Panc1 (cell line): ENCODE measurements at regions not wholly inside any gene's neighbourhood (a gene's known extent, or its start where the extent isn't known, plus 50 kb on each side); places are given as distances from the start of the nearest gene placed in this dataset.

Experiments used
- ATAC-seq: fragments of 200-7000 bp; cut with Tn5 transposase; 2 replicates; pipeline ENCODE4 v1.9.1; 2020; ENCODE audit warnings: mild to moderate bottlenecking, moderate library complexity
- BruUV-seq: library from RNA; stranded (reverse); fragments of 400-500 nt; replicated peaks from 2 replicates; lab custom pipeline; 2021; lab: Mats Ljungman, UMichigan
- CTCF ChIA-PET: fragments of 300-600 bp; sonication (Branson Sonifier 250); formaldehyde crosslinking; loops from one replicate; lab custom pipeline; 2022; ENCODE audit warnings: antibody characterized with exemption; lab: Charles Lee
- POLR2A ChIA-PET: fragments of 300-600 bp; sonication (Branson Sonifier 250); formaldehyde crosslinking; loops from one replicate; lab custom pipeline; 2022; ENCODE audit warnings: antibody characterized with exemption; lab: Charles Lee
- DNase-seq: peaks from one replicate; pipeline ENCODE4 v3.0.0-alpha.2; 2010; ENCODE audit warnings: low read depth, low spot score
- H3K27ac ChIP-seq: 2 replicates; pipeline ENCODE4 v1.5.1; 2011; ENCODE audit warnings: mild to moderate bottlenecking, low read length, inconsistent platforms
- H3K27me3 ChIP-seq: fragments of 200-500 bp; sonication (Bioruptor generic); 2 replicates; pipeline ENCODE4 v1.6.0; 2014; ENCODE audit warnings: low read length, inconsistent platforms; ENCODE audit not compliant: control insufficient read depth, insufficient read depth
- H3K36me3 ChIP-seq: fragments of 200-500 bp; sonication (Bioruptor generic); 2 replicates; pipeline ENCODE4 v1.5.1; 2014; ENCODE audit warnings: inconsistent platforms, mild to moderate bottlenecking, low read length, moderate library complexity; ENCODE audit not compliant: control insufficient read depth, insufficient read depth
- H3K4me1 ChIP-seq: 2 replicates; pipeline ENCODE4 v1.5.1; 2011; ENCODE audit warnings: inconsistent platforms, mild to moderate bottlenecking, low read length, moderate library complexity; ENCODE audit not compliant: control insufficient read depth, insufficient read depth
- H3K4me3 ChIP-seq, 2 experiments: 2 replicates each; pipeline ENCODE4 v1.5.1; 2011 to 2012; ENCODE audit warnings: low read depth in 2 of 2, low read length in 2 of 2, mild to moderate bottlenecking in 2 of 2, inconsistent platforms in 1 of 2, moderate library complexity in 1 of 2
- H3K9me3 ChIP-seq: fragments of 200-500 bp; sonication (Bioruptor generic); 2 replicates; pipeline ENCODE4 v1.5.1; 2014; ENCODE audit warnings: low read depth, mild to moderate bottlenecking, inconsistent platforms, low read length, moderate library complexity; ENCODE audit not compliant: control insufficient read depth, insufficient read depth
- CTCF ChIP-seq: fragments of 450-650 bp; IDR thresholded peaks from 2 replicates; pipeline ENCODE4 v1.5.1; 2017; ENCODE audit warnings: mild to moderate bottlenecking
- POLR2AphosphoS5 ChIP-seq: IDR thresholded peaks from 2 replicates; pipeline ENCODE4 v1.6.1; 2012; ENCODE audit warnings: mild to moderate bottlenecking, low read depth, low read length, moderate library complexity
- SIN3A ChIP-seq: IDR thresholded peaks from 2 replicates; pipeline ENCODE4 v1.6.1; 2012; ENCODE audit warnings: low read depth, mild to moderate bottlenecking, low read length, moderate library complexity, borderline replicate concordance; ENCODE audit not compliant: insufficient read depth
- TCF7L2 ChIP-seq: IDR thresholded peaks from 2 replicates; pipeline ENCODE4 v1.6.1; 2011; ENCODE audit warnings: mild to moderate bottlenecking, low read depth, low read length, inconsistent platforms
- in situ Hi-C: cut with HindIII; loops from 2 replicates; pipeline ENCODE4 v1.10.0; 2016; ENCODE audit warnings: low sequenced_read_pairs, low pct_unique_long_range_greater_than_20kb
- intact Hi-C: fragments of 100-400 bp; cut with micrococcal nuclease; formaldehyde crosslinking; loops from one replicate; pipeline ENCODE4 v1.10.0; 2022; ENCODE audit not compliant: unreplicated experiment
- TF ChIP-seq, protein P1 (sequence below), 2 experiments: IDR thresholded peaks; 2 replicates each; pipeline ENCODE4 v1.6.1; 2011 to 2012; ENCODE audit warnings: low read depth in 2 of 2, control low read depth in 1 of 2, low read length in 1 of 2, mild to moderate bottlenecking in 1 of 2, moderate library complexity in 1 of 2; ENCODE audit not compliant: insufficient read depth in 1 of 2

DNA sequence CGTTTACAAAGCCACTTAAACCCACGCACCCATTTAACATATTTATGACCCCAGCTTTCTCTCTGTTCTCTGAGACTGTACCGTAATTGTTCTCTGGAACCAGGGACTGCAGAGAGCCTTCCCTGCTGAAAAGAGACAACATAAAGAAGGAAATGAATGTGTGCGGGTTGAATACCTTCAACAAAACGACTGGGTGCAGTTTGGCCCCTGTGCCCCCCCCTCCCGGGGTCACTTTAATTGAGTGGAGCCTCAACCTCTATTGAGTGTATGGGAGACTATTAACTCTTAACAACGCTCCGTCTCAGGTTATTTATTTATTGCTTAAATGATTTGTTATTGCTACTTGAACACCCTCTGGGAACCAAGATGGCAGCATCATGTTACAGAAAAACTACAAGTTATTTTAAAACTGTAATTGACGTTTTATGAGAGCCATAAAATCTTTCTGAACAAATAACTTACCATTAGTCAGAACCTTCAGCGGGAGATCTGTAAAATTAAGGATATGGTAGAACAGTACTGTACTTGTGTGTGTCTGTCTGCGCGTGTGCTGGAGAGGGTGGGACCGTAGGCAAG, 70.6 kb downstream of the GAS1 start:
- no peaks in the 10 kb centered on the region for H3K36me3 ChIP-seq
- DNase-seq, result no peak
- CTCF ChIA-PET, result no interaction called here
- no TSS peak for BruUV-seq
- ATAC-seq, result no peak
- H3K9me3 ChIP-seq, result no peaks in the 10 kb centered on the region
- H3K27ac ChIP-seq, result no peak overlapping the region
- no peak for TF ChIP-seq TCF7L2
- TF ChIP-seq POLR2AphosphoS5, result no peak
- TF ChIP-seq, protein P1, sequence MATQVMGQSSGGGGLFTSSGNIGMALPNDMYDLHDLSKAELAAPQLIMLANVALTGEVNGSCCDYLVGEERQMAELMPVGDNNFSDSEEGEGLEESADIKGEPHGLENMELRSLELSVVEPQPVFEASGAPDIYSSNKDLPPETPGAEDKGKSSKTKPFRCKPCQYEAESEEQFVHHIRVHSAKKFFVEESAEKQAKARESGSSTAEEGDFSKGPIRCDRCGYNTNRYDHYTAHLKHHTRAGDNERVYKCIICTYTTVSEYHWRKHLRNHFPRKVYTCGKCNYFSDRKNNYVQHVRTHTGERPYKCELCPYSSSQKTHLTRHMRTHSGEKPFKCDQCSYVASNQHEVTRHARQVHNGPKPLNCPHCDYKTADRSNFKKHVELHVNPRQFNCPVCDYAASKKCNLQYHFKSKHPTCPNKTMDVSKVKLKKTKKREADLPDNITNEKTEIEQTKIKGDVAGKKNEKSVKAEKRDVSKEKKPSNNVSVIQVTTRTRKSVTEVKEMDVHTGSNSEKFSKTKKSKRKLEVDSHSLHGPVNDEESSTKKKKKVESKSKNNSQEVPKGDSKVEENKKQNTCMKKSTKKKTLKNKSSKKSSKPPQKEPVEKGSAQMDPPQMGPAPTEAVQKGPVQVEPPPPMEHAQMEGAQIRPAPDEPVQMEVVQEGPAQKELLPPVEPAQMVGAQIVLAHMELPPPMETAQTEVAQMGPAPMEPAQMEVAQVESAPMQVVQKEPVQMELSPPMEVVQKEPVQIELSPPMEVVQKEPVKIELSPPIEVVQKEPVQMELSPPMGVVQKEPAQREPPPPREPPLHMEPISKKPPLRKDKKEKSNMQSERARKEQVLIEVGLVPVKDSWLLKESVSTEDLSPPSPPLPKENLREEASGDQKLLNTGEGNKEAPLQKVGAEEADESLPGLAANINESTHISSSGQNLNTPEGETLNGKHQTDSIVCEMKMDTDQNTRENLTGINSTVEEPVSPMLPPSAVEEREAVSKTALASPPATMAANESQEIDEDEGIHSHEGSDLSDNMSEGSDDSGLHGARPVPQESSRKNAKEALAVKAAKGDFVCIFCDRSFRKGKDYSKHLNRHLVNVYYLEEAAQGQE (IDR thresholded peaks at IDR 0.05; ENCODE audit: insufficient read depth in 1 of 2, low read depth in 2 of 2, low read length in 1 of 2), result no peak
- TF ChIP-seq SIN3A, result no peak
- TF ChIP-seq CTCF, result no peak
- intact Hi-C loops (no loop called here), in situ Hi-C loops (no loop called here)
- POLR2A ChIA-PET, result no interaction called here
- H3K4me3 ChIP-seq, result no peak overlapping the region
- H3K4me1 ChIP-seq, result no peaks in the 10 kb centered on the region
- H3K27me3 ChIP-seq, result no peaks in the 10 kb centered on the region

GRCh38 chr9:86868616-86869015, 78.7 kb downstream of the GAS1 start:
- no peak for ATAC-seq
- in situ Hi-C loops, result no loop called here
- no TSS peak for BruUV-seq

More at GRCh38 chr9:86868616-86869015, 78.7 kb downstream of the GAS1 start:
- no peak overlapping the region for H3K4me3 ChIP-seq
- ChIA-PET POLR2A (no interaction called here), CTCF (no interaction called here)
- no peak overlapping the region for H3K27ac ChIP-seq
- H3K27me3 ChIP-seq, result no peaks in the 10 kb centered on the region
- no peaks in the 10 kb centered on the region for H3K4me1 ChIP-seq
- H3K36me3 ChIP-seq, result no peaks in the 10 kb centered on the region
- DNase-seq, result no peak
- H3K9me3 ChIP-seq, result no peaks in the 10 kb centered on the region
- no peak for TF ChIP-seq SIN3A
- no peak for TF ChIP-seq TCF7L2
- TF ChIP-seq POLR2AphosphoS5, result no peak
- no peak for TF ChIP-seq CTCF
- intact Hi-C loops, result no loop called here
